Cardiac fibroblast (primary cell): ENCODE measurements at regions not wholly inside any gene's neighbourhood (a gene's known extent, or its start where the extent isn't known, plus 50 kb on each side); places are given as distances from the start of the nearest gene placed in this dataset.

Experiments used
- DNase-seq, 2 donors: peaks; one replicate each; pipeline versions ENCODE4 v3.0.0 to v3.0.0-alpha.2; 2010; ENCODE audit warnings: low read depth in 2 of 2
- H3K4me3 ChIP-seq, 2 donors: replicated peaks in 1 of 2; 1 replicate in 1 of 2; 2 replicates in 1 of 2; pipeline ENCODE4 v1.5.1; 2011; ENCODE audit warnings: low read depth in 2 of 2, low read length in 2 of 2, mild to moderate bottlenecking in 2 of 2, moderate library complexity in 1 of 2
- CTCF ChIP-seq: IDR thresholded peaks from one replicate; pipeline ENCODE4 v1.5.1; 2011; ENCODE audit warnings: low read depth, mild to moderate bottlenecking, low read length, inconsistent platforms

GRCh38 chr12:123071857-123072256 lies 79.0 kb downstream of the PITPNM2 start:
- no peak for TF ChIP-seq CTCF
- no peak overlapping the region for H3K4me3 ChIP-seq
- no peak for DNase-seq

GRCh38 chr12:123071099-123071800 lies 79.6 kb downstream of the PITPNM2 start:
- TF ChIP-seq CTCF = no peak
- no peak overlapping the region for H3K4me3 ChIP-seq
- DNase-seq = no peak

- no peak overlapping the region for H3K4me3 ChIP-seq
- no peak for DNase-seq
- no peak for TF ChIP-seq CTCF
Measured at GRCh38 chr12:123070267-123071081, 80.4 kb downstream of the PITPNM2 start.

GRCh38 chr12:123069436-123070266 lies 81.2 kb downstream of the PITPNM2 start:
- no peak overlapping the region for H3K4me3 ChIP-seq
- TF ChIP-seq CTCF = no peak
- DNase-seq = no peak

- DNase-seq = no peak
- no peak for TF ChIP-seq CTCF
- no peak overlapping the region for H3K4me3 ChIP-seq
Measured at GRCh38 chr12:123067654-123068053, 83.2 kb downstream of the PITPNM2 start.

GRCh38 chr12:123066384-123066710 lies 84.5 kb downstream of the PITPNM2 start:
- no peak for DNase-seq
- TF ChIP-seq CTCF = no peak
- no peak overlapping the region for H3K4me3 ChIP-seq
